ENCODE measurements at regions not wholly inside any gene's neighbourhood (a gene's known extent, or its start where the extent isn't known, plus 50 kb on each side); places are given as distances from the start of the nearest gene placed in this dataset.

GRCh38 chr1:244998717-244999346 is 134.5 kb upstream of the HNRNPU start:
- no peak overlapping the region for H3K4me3 ChIP-seq (ENCODE audit: low read length)
- TF ChIP-seq EZH2phosphoT487 (IDR thresholded peaks at IDR 0.05; ENCODE audit: low read length) (no peak), EZH2 (optimal IDR thresholded peaks at IDR 0.05; ENCODE audit: low read depth, low read length) (no peak), CTCF (IDR thresholded peaks at IDR 0.05; ENCODE audit: low read length) (no peak)
- H2AFZ ChIP-seq (ENCODE audit: low read length), result no peak overlapping the region
- H3K4me1 ChIP-seq (ENCODE audit: low read length), result no peaks in the 10 kb centered on the region
- H3K79me2 ChIP-seq (ENCODE audit: low read length), result no peaks in the 10 kb centered on the region
- H3K36me3 ChIP-seq (replicated peaks; ENCODE audit: insufficient read depth, low read length), result no peaks in the 10 kb centered on the region
- H4K20me1 ChIP-seq (ENCODE audit: insufficient read depth, low read length), result no peaks in the 10 kb centered on the region
- no peak for DNase-seq
- no peaks in the 10 kb centered on the region for H3K9me2 ChIP-seq (replicated peaks; ENCODE audit: insufficient read depth, low read length)
- no peaks in the 10 kb centered on the region for H3K27me3 ChIP-seq (replicated peaks; ENCODE audit: insufficient read depth, low read length)
- H3K27ac ChIP-seq (ENCODE audit: low read length), result no peak overlapping the region
- H3K9ac ChIP-seq (ENCODE audit: low read length), result no peak overlapping the region
- no peaks in the 10 kb centered on the region for H3F3A ChIP-seq (ENCODE audit: insufficient read depth, low read length)
- H3K9me3 ChIP-seq (replicated peaks; ENCODE audit: insufficient read depth, low read length), result no peaks in the 10 kb centered on the region
- H3K4me2 ChIP-seq (ENCODE audit: low read depth, low read length), result no peak overlapping the region

GRCh38 chr1:244995602-244996400 is 131.5 kb upstream of the HNRNPU start:
- H3F3A ChIP-seq (ENCODE audit: insufficient read depth, low read length), result no peaks in the 10 kb centered on the region
- no peaks in the 10 kb centered on the region for H3K36me3 ChIP-seq (replicated peaks; ENCODE audit: insufficient read depth, low read length)
- H3K79me2 ChIP-seq (ENCODE audit: low read length), result no peaks in the 10 kb centered on the region
- no peak overlapping the region for H3K9ac ChIP-seq (ENCODE audit: low read length)
- no peak overlapping the region for H2AFZ ChIP-seq (ENCODE audit: low read length)
- H3K27ac ChIP-seq (ENCODE audit: low read length), result no peak overlapping the region
- no peaks in the 10 kb centered on the region for H3K9me2 ChIP-seq (replicated peaks; ENCODE audit: insufficient read depth, low read length)
- no peak for DNase-seq
- no peaks in the 10 kb centered on the region for H4K20me1 ChIP-seq (ENCODE audit: insufficient read depth, low read length)
- H3K9me3 ChIP-seq (replicated peaks; ENCODE audit: insufficient read depth, low read length), result no peaks in the 10 kb centered on the region
- no peak overlapping the region for H3K4me2 ChIP-seq (ENCODE audit: low read depth, low read length)
- H3K27me3 ChIP-seq (replicated peaks; ENCODE audit: insufficient read depth, low read length), result no peaks in the 10 kb centered on the region
- no peaks in the 10 kb centered on the region for H3K4me1 ChIP-seq (ENCODE audit: low read length)
- TF ChIP-seq EZH2 (optimal IDR thresholded peaks at IDR 0.05; ENCODE audit: low read depth, low read length) (no peak), CTCF (IDR thresholded peaks at IDR 0.05; ENCODE audit: low read length) (no peak), EZH2phosphoT487 (IDR thresholded peaks at IDR 0.05; ENCODE audit: low read length) (no peak)
- H3K4me3 ChIP-seq (ENCODE audit: low read length), result no peak overlapping the region

- no peaks in the 10 kb centered on the region for H4K20me1 ChIP-seq (ENCODE audit: insufficient read depth, low read length)
- no peaks in the 10 kb centered on the region for H3K9me2 ChIP-seq (replicated peaks; ENCODE audit: insufficient read depth, low read length)
- H3K79me2 ChIP-seq (ENCODE audit: low read length), result no peaks in the 10 kb centered on the region
- H3F3A ChIP-seq (ENCODE audit: insufficient read depth, low read length), result no peaks in the 10 kb centered on the region
- no peak overlapping the region for H3K9ac ChIP-seq (ENCODE audit: low read length)
- H3K27ac ChIP-seq (ENCODE audit: low read length), result no peak overlapping the region
- TF ChIP-seq EZH2 (optimal IDR thresholded peaks at IDR 0.05; ENCODE audit: low read depth, low read length) (no peak), EZH2phosphoT487 (IDR thresholded peaks at IDR 0.05; ENCODE audit: low read length) (no peak), CTCF (IDR thresholded peaks at IDR 0.05; ENCODE audit: low read length) (no peak)
- no peak for DNase-seq
- no peak overlapping the region for H2AFZ ChIP-seq (ENCODE audit: low read length)
- no peak overlapping the region for H3K4me3 ChIP-seq (ENCODE audit: low read length)
- no peaks in the 10 kb centered on the region for H3K9me3 ChIP-seq (replicated peaks; ENCODE audit: insufficient read depth, low read length)
- H3K36me3 ChIP-seq (replicated peaks; ENCODE audit: insufficient read depth, low read length), result no peaks in the 10 kb centered on the region
- H3K4me2 ChIP-seq (ENCODE audit: low read depth, low read length), result no peak overlapping the region
- H3K4me1 ChIP-seq (ENCODE audit: low read length), result no peaks in the 10 kb centered on the region
- no peaks in the 10 kb centered on the region for H3K27me3 ChIP-seq (replicated peaks; ENCODE audit: insufficient read depth, low read length)
These were observed 128.5 kb upstream of the HNRNPU start for GRCh38 chr1:244992833-244993232.

All from MM.1S (cell line).